ENCODE measurements at regions not wholly inside any gene's neighbourhood (a gene's known extent, or its start where the extent isn't known, plus 50 kb on each side); places are given as distances from the start of the nearest gene placed in this dataset.

- Histone ChIP-seq H3K27me3 (ENCODE audit: insufficient read depth in 3 of 3, low read length in 2 of 3) (no peaks in the 10 kb centered on the region), H3K4me3 (no peak overlapping the region), H3K36me3 (ENCODE audit: insufficient read depth in 1 of 2, low read depth in 1 of 2) (no peaks in the 10 kb centered on the region), H3K27ac (no peak overlapping the region), H3K4me1 (no peaks in the 10 kb centered on the region), H3K9me3 (no peaks in the 10 kb centered on the region)
- intact Hi-C loops (cut with DNase I), result no loop called here
- ATAC-seq (no peak), DNase-seq (no peak)
- TF ChIP-seq CTCF (IDR thresholded peaks at IDR 0.05), result no peak
- 65 to 79% (median 75%) methylated on average over 1 of the region's 1 CpG for WGBS, 3 donors
These were observed 190.6 kb upstream of the TCF21 start for GRCh38 chr6:133698272-133698671.

- DNase-seq (no peak), ATAC-seq (no peak)
- TF ChIP-seq CTCF (IDR thresholded peaks at IDR 0.05), result no peak
- WGBS, 3 donors, result 93 to 100% (median 100%) methylated on average over 1 of the region's 1 CpG
- Histone ChIP-seq H3K36me3 (ENCODE audit: insufficient read depth in 1 of 2, low read depth in 1 of 2) (no peaks in the 10 kb centered on the region), H3K9me3 (no peaks in the 10 kb centered on the region), H3K27ac (no peak overlapping the region), H3K4me3 (no peak overlapping the region), H3K27me3 (ENCODE audit: insufficient read depth in 3 of 3, low read length in 2 of 3) (no peaks in the 10 kb centered on the region), H3K4me1 (no peaks in the 10 kb centered on the region)
- intact Hi-C loops (cut with DNase I), result no loop called here
These were observed 189.1 kb upstream of the TCF21 start for GRCh38 chr6:133699741-133700385.

GRCh38 chr6:133701633-133702331 lies 187.1 kb upstream of the TCF21 start:
- WGBS, 3 donors, result 26 to 31% (median 28%) methylated on average over 9 of the region's 9 CpGs
- no peak overlapping the region for H3K4me3 ChIP-seq
- intact Hi-C loops (cut with DNase I), result no loop called here
- H3K27ac ChIP-seq, result no peak overlapping the region
- no peaks in the 10 kb centered on the region for H3K27me3 ChIP-seq (ENCODE audit: insufficient read depth in 3 of 3, low read length in 2 of 3)
- no peak for DNase-seq
- no peak for ATAC-seq
- no peak for TF ChIP-seq CTCF (IDR thresholded peaks at IDR 0.05)
- H3K9me3 ChIP-seq, result no peaks in the 10 kb centered on the region
- H3K4me1 ChIP-seq, result no peaks in the 10 kb centered on the region
- H3K36me3 ChIP-seq (ENCODE audit: insufficient read depth in 1 of 2, low read depth in 1 of 2), result no peaks in the 10 kb centered on the region

GRCh38 chr6:133704371-133704770 lies 184.5 kb upstream of the TCF21 start:
- Histone ChIP-seq H3K27ac (no peak overlapping the region), H3K27me3 (ENCODE audit: insufficient read depth in 3 of 3, low read length in 2 of 3) (no peaks in the 10 kb centered on the region), H3K4me1 (no peaks in the 10 kb centered on the region), H3K36me3 (ENCODE audit: insufficient read depth in 1 of 2, low read depth in 1 of 2) (no peaks in the 10 kb centered on the region), H3K4me3 (no peak overlapping the region), H3K9me3 (no peaks in the 10 kb centered on the region)
- ATAC-seq, result no peak
- no peak for DNase-seq
- intact Hi-C loops (cut with DNase I), result no loop called here
- TF ChIP-seq CTCF (IDR thresholded peaks at IDR 0.05), result no peak

Measured in psoas muscle (tissue), 7 donors.